ENCODE measurements at regions not wholly inside any gene's neighbourhood (a gene's known extent, or its start where the extent isn't known, plus 50 kb on each side); places are given as distances from the start of the nearest gene placed in this dataset.

DNA sequence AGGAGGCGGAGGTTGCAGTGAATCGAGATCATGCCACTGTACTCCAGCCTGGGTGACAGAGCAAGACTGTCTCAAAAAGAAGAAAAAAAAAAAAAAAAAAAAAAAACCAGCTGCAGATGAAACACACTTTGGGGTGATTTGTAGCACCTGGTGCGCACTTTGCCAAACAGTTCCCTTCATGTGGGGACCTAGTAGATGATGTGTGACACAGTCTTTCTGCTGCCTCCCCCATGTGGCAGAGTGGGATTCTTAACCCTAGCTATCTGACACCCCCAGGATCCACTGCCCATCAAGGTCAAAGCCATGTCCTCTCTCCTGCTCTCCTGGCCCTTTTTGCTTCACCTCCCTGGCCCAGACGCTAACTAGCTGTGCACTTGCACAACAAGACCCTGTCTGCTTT is 52.1 kb upstream of the PDZD8 start:
- H3K36me3 ChIP-seq (ENCODE audit: insufficient read depth, low read length), result no peaks in the 10 kb centered on the region
- BruUV-seq (replicated peaks), result no TSS peak
- H3K27ac ChIP-seq (ENCODE audit: low read depth, low read length, poor library complexity, severe bottlenecking), result no peak overlapping the region
- intact Hi-C loops (cut with micrococcal nuclease; ENCODE audit: unreplicated experiment), result no loop called here
- no peaks in the 10 kb centered on the region for H3K79me2 ChIP-seq (ENCODE audit: insufficient read depth, low read depth, low read length)
- no peak for DNase-seq (ENCODE audit: low spot score)
- H2AFZ ChIP-seq (ENCODE audit: low read length), result no peak overlapping the region
- no peaks in the 10 kb centered on the region for H3K9me3 ChIP-seq (ENCODE audit: low read length)
- no peak overlapping the region for H3K4me3 ChIP-seq (ENCODE audit: low read depth, low read length, poor library complexity, severe bottlenecking)
- POLR2A ChIA-PET, result no interaction called here
- H3K9me2 ChIP-seq (ENCODE audit: insufficient read depth, low read length), result no peaks in the 10 kb centered on the region
- H3K4me1 ChIP-seq (ENCODE audit: insufficient read depth, low read length, poor library complexity, severe bottlenecking), result no peaks in the 10 kb centered on the region
- no peaks in the 10 kb centered on the region for H4K20me1 ChIP-seq (ENCODE audit: insufficient read depth, low read length)
- CTCF ChIA-PET (ENCODE audit: unreplicated experiment), result no interaction called here
- TF ChIP-seq, protein P1, sequence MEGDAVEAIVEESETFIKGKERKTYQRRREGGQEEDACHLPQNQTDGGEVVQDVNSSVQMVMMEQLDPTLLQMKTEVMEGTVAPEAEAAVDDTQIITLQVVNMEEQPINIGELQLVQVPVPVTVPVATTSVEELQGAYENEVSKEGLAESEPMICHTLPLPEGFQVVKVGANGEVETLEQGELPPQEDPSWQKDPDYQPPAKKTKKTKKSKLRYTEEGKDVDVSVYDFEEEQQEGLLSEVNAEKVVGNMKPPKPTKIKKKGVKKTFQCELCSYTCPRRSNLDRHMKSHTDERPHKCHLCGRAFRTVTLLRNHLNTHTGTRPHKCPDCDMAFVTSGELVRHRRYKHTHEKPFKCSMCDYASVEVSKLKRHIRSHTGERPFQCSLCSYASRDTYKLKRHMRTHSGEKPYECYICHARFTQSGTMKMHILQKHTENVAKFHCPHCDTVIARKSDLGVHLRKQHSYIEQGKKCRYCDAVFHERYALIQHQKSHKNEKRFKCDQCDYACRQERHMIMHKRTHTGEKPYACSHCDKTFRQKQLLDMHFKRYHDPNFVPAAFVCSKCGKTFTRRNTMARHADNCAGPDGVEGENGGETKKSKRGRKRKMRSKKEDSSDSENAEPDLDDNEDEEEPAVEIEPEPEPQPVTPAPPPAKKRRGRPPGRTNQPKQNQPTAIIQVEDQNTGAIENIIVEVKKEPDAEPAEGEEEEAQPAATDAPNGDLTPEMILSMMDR (conservative IDR thresholded peaks at IDR 0.05; ENCODE audit: low read length), result no peak
- no peak for TF ChIP-seq EZH2phosphoT487 (IDR thresholded peaks at IDR 0.05; ENCODE audit: borderline replicate concordance, low read depth, low read length)
- H3K4me2 ChIP-seq (ENCODE audit: low read length), result no peak overlapping the region

DNA sequence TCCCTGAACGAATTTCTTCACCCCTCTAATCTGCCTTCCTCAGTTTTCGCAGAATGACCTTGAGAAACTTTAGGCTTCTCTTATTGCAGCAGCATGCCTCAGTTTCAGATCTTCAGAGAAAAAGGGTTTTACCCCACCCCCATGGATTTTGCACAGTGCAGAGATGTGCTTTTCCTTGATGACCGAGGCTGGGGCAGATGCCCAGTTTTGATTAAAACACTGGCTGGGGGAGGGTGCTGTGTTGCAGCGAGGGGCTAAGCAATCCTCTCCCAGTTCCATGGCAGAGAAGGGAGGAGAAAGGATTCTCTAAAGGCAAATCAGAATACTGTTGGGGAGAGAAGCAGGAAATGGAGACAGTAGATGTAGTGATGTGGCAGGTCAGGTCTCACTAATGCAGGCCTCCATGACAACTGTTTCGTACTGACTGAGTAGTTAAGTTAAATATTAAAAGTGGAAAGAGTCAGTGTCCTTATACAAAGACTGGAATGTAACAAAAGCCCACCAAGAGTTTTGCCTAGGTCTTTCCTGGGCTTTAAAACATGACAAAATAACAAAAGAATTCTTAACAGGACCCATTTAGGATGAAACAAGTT is 50.8 kb upstream of the PDZD8 start:
- Histone ChIP-seq H3K79me2 (ENCODE audit: insufficient read depth, low read depth, low read length) (no peaks in the 10 kb centered on the region), H3K9me3 (ENCODE audit: low read length) (no peaks in the 10 kb centered on the region), H3K36me3 (ENCODE audit: insufficient read depth, low read length) (no peaks in the 10 kb centered on the region), H3K4me1 (ENCODE audit: insufficient read depth, low read length, poor library complexity, severe bottlenecking) (no peaks in the 10 kb centered on the region), H3K27ac (ENCODE audit: low read depth, low read length, poor library complexity, severe bottlenecking) (no peak overlapping the region), H3K4me3 (ENCODE audit: low read depth, low read length, poor library complexity, severe bottlenecking) (no peak overlapping the region), H3K4me2 (ENCODE audit: low read length) (no peak overlapping the region), H2AFZ (ENCODE audit: low read length) (no peak overlapping the region), H4K20me1 (ENCODE audit: insufficient read depth, low read length) (no peaks in the 10 kb centered on the region), H3K9me2 (ENCODE audit: insufficient read depth, low read length) (no peaks in the 10 kb centered on the region)
- DNase-seq (ENCODE audit: low spot score), result no peak
- intact Hi-C loops (cut with micrococcal nuclease; ENCODE audit: unreplicated experiment), result no loop called here
- POLR2A ChIA-PET, result interaction anchor here (1.0 kb wide), 1 partner anchor 29 kb away, joined by 4 read pairs; no protein-coding TSS in a partner anchor
- TF ChIP-seq, protein P1 (conservative IDR thresholded peaks at IDR 0.05; ENCODE audit: low read length), result no peak
- no peak for TF ChIP-seq EZH2phosphoT487 (IDR thresholded peaks at IDR 0.05; ENCODE audit: borderline replicate concordance, low read depth, low read length)
- CTCF ChIA-PET (ENCODE audit: unreplicated experiment), result no interaction called here
- no TSS peak for BruUV-seq (replicated peaks)

DNA sequence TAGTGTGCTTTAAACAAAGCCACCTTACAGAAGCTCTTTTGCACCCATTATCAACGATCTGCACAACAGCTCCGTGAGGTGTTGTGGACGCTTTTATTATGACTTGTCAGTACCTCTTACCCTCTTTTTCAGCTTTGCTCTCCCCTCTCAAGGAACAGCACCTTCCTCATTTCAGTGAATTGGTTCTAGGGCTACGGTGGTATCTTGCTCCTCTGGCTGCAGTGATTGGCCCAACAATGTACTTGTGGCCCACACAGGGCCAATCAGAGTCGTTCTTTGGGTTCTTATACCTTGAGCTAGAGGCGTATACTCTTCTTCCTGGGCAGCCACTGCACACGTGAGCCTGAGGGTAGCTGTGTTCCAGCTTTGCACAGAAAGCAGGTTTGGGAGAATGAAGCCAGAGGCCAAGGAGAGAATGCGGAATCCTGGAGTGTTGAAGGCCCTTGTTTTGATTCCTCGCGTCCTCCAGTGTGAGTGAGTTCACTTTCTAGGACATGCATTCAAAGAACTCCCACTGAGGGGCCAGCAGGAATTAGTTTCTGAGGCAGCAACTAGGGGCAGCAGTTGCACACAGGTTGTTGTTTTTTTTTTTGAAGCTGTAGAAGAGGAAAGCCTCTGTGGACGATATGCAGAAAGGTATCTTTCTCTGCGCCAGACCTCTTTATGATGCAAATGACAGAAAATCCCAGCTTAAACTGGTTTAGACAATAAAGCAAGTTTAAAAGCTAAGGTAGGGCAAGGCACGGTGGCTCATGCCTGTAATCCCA is 49.8 kb upstream of the PDZD8 start:
- Histone ChIP-seq H3K9me3 (ENCODE audit: low read length) (no peaks in the 10 kb centered on the region), H3K4me1 (ENCODE audit: insufficient read depth, low read length, poor library complexity, severe bottlenecking) (no peaks in the 10 kb centered on the region), H3K9me2 (ENCODE audit: insufficient read depth, low read length) (no peaks in the 10 kb centered on the region), H2AFZ (ENCODE audit: low read length) (no peak overlapping the region), H4K20me1 (ENCODE audit: insufficient read depth, low read length) (no peaks in the 10 kb centered on the region), H3K36me3 (ENCODE audit: insufficient read depth, low read length) (no peaks in the 10 kb centered on the region), H3K4me2 (ENCODE audit: low read length) (no peak overlapping the region), H3K27ac (ENCODE audit: low read depth, low read length, poor library complexity, severe bottlenecking) (no peak overlapping the region), H3K4me3 (ENCODE audit: low read depth, low read length, poor library complexity, severe bottlenecking) (no peak overlapping the region), H3K79me2 (ENCODE audit: insufficient read depth, low read depth, low read length) (no peaks in the 10 kb centered on the region)
- TF ChIP-seq, protein P1 (conservative IDR thresholded peaks at IDR 0.05; ENCODE audit: low read length), result no peak
- TF ChIP-seq EZH2phosphoT487 (IDR thresholded peaks at IDR 0.05; ENCODE audit: borderline replicate concordance, low read depth, low read length), result no peak
- DNase-seq (ENCODE audit: low spot score), result no peak
- ChIA-PET POLR2A (interaction anchor here (0.6 to 1.0 kb wide), 5 partner anchors 15 to 320 kb away, joined by 3 to 4 read pairs (median 3); no protein-coding TSS in a partner anchor), CTCF (ENCODE audit: unreplicated experiment) (no interaction called here)
- intact Hi-C loops (cut with micrococcal nuclease; ENCODE audit: unreplicated experiment), result loop anchor here (5.0 kb wide), 1 partner anchor 163 kb away; no protein-coding TSS in a partner anchor
- BruUV-seq (replicated peaks), result no TSS peak

Data from OCI-LY7 (cell line).